Anterior cingulate cortex (tissue), 58 donors: ENCODE measurements at regions not wholly inside any gene's neighbourhood (a gene's known extent, or its start where the extent isn't known, plus 50 kb on each side); places are given as distances from the start of the nearest gene placed in this dataset.

ENCODE experiments used
- DNase-seq, 58 donors: peaks; one replicate each; lab custom pipeline; 2025; lab: John Stamatoyannopoulos, UW

GRCh38 chr1:5751833-5752745 lies 240.1 kb downstream of the NPHP4 start:
- DNase-seq, result peak in 2 of 58 donors; percentile 26 to 35

- DNase-seq, result no peak
Measured at GRCh38 chr1:5751163-5751540, 241.1 kb downstream of the NPHP4 start.

- DNase-seq, result no peak
Measured at GRCh38 chr1:5750186-5751162, 241.8 kb downstream of the NPHP4 start.

- no peak for DNase-seq
Measured at GRCh38 chr1:5748286-5749225, 243.7 kb downstream of the NPHP4 start.

- no peak for DNase-seq
Measured at GRCh38 chr1:5747426-5748285, 244.6 kb downstream of the NPHP4 start.

GRCh38 chr1:5746611-5747425 lies 245.4 kb downstream of the NPHP4 start:
- no peak for DNase-seq

GRCh38 chr1:5745800-5746610 lies 246.2 kb downstream of the NPHP4 start:
- DNase-seq, result peak in 55 of 58 donors; percentile 9 to 81 (median 46)

- DNase-seq, result peak in 49 of 58 donors; percentile 21 to 86 (median 55)
Measured at GRCh38 chr1:5744911-5745799, 247.1 kb downstream of the NPHP4 start.

- no peak for DNase-seq
Measured at GRCh38 chr1:5744341-5744740, 247.9 kb downstream of the NPHP4 start.

- DNase-seq, result no peak
Measured at GRCh38 chr1:5743435-5744095, 248.7 kb downstream of the NPHP4 start.

- no peak for DNase-seq
Measured at GRCh38 chr1:5742801-5743200, 249.4 kb downstream of the NPHP4 start.

- DNase-seq, result no peak
Measured at GRCh38 chr1:5742032-5742431, 250.2 kb downstream of the NPHP4 start.

GRCh38 chr1:5740865-5741860 lies 251.1 kb downstream of the NPHP4 start:
- no peak for DNase-seq

- peak in 11 of 58 donors; percentile 8 to 60 (median 19) for DNase-seq
Measured at GRCh38 chr1:5740450-5740849, 251.8 kb downstream of the NPHP4 start.
